ENCODE measurements at regions not wholly inside any gene's neighbourhood (a gene's known extent, or its start where the extent isn't known, plus 50 kb on each side); places are given as distances from the start of the nearest gene placed in this dataset.

- DNase-seq = no peak
Measured at GRCh38 chr14:101363880-101364391, 197.4 kb upstream of the DIO3 start.

DNA sequence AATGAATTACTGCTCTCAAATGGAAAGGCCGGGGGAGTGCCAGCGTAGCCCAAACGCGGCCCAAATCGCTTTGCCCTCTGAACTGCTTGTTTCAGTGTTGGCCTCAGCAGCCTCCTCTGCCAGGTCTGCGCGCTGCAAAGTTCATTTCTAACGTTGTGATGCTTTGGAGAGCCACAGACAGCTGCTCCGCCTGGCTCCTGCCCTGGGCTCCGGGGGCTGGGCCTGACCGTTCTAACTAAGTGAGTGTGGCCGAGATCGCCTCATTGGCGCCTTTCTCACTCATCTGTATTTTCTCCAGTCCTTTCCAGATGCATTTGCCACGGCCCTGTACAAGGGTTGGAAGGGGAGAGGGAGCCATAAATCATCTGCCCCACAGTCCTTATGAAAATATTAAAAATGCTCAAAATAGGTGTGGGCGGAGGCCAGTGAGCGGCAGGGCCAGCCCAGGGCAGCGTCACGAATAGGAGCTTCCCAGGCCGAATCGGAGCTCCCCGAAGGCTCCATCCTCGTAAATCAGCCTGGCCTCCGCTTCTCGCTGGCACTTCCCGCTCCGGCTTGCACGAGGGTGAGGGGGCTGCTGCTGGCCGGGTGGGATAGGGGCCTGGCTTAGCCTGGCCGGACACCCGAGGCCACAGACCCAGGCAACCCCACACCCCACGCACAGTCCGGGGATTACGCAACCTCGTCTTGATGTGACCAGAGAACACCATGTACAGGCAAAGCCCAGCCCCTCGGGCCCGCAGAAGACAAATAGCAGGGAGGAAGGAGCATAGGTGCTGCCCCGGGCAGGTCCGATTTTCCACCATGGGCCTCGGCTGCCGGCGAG lies 196.6 kb upstream of the DIO3 start:
- no peak for DNase-seq

DNA sequence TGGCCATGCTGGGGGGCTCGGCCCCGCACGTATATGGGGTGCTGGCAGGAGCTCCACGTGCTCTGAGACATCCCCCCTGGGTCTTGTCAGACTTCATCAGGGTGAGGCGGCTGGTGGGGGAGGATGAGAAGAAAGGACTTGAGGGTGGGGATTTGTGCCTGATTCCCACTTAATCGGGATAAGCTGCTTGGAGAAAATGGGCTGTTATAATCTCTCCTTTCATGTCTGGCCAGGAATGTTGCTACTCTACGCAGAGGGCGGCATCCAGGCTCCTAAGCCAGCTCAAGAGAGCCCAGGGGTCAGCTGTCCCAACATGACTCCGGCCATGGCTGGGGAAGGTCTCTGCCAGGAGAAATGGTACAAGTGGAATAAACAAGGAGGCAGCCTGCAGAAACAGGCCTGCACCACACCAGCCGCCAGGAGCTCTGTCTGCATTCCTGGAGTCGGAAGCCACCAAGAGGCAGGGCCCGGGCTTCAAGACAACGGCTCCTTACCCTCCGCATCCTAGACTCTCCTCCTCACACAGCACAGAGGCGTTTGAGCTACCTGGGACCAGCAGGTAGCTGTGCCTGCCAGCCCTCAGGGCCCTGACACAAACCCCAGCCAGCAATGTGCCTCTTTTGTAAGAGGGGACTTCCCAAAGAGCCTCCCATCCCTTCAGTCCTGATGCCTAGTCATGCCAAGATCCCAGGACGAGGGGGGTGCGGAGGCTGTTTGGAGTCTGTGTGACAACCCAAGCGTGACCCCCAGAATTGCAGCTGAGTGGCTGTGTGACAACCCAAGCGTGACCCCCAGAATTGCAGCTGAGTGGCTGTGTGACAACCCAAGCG lies 195.8 kb upstream of the DIO3 start:
- no peak for DNase-seq

GRCh38 chr14:101367421-101368261 lies 193.7 kb upstream of the DIO3 start:
- DNase-seq = no peak

DNA sequence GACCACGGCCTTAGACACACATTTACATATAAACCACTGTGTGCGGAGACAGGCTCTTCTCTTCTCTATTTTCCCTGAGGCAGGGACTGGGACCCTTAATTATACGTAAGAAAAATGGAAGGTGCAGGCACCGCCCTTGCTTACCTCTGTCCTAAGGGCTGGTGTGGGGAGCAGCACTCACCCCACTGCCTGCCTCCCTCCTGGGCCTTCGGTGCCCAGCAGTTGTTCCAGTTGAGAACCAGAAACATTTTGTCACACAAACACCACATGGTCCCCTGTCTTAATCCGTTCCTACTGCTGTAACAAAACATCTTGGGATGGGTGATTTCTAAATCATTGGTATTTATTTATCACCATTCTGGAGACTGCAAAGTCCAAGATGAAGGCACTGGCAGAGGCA lies 192.7 kb upstream of the DIO3 start:
- DNase-seq = no peak

- DNase-seq = no peak
Measured at GRCh38 chr14:101369194-101369915, 191.9 kb upstream of the DIO3 start.

- no peak for DNase-seq
Measured at GRCh38 chr14:101369916-101370592, 191.2 kb upstream of the DIO3 start.

DNA sequence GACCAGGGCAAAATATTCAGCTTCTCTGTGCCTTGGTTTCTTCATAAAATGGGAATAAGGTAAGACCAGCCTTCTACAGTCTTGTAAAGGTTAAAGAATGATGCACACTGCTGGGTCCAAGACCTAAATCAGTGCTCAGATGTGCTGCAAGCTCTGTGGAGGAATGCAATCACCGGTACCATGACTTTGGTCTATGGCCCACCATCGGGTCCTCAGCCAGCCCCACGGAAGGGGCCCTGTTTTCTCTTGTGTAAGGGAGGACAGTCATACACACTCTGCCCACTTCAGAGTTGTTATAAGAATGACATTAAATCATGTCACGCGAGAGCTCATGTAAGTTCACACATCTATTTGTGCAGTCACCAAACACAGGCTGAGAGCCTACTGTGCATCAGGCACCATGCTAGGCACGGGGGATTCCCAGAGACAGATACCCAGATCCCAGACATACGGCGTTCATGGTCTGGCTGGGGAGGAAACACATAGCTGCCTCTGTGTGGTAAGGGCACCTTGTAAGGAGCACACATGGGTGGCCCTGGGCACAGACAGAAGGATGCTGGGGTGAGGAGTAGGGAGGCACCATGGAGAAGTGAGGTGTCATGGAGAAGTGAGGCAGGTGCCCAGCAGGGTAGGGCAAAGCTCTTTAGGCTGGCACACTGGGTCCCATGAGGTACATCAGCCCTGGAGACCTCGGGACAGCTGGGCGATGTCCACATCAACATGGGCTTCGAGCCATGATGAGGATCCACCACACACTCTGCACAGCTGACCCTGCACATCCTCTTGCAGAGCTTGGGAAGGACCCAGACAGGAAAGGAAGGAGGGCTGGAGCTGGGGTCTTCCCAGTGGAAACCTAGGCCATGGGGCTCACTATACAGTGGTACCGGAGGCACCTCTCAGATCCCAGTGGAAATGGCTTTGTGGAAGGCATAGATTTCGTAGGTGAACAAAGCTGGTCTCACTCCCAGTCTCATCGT lies 190.4 kb upstream of the DIO3 start:
- no peak for DNase-seq

- DNase-seq = no peak
Measured at GRCh38 chr14:101371799-101372793, 189.2 kb upstream of the DIO3 start.

GRCh38 chr14:101372894-101373620 lies 188.2 kb upstream of the DIO3 start:
- no peak for DNase-seq

DNA sequence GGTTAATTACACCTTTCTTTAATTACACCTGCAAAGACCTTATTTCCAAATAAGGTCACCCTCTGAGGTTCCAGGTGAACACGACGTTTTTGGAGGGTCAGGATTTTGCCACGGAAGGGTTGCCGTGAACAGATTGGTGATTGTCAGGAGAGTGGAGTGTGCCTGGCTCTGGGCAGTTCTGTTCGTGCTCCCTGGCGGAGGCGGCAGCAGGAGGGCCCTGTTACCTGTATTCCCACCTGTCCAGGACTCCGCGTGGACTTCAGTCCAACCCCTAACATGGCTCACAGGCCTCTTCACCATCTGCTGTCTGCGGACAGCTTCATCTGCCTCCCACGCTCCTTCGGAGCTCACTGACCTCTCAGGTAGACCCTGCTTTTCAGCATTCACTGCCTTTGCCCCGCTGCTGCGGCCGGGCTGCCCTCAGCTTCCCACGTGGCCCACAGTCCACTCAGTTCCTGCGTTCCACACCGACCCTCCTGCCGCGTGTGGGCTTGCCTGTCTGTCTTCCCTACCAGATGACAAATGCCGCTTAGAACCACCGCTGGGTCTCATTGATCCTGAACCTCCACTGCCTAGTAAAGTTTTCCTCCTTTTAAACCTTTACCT lies 187.5 kb upstream of the DIO3 start:
- no peak for DNase-seq

DNA sequence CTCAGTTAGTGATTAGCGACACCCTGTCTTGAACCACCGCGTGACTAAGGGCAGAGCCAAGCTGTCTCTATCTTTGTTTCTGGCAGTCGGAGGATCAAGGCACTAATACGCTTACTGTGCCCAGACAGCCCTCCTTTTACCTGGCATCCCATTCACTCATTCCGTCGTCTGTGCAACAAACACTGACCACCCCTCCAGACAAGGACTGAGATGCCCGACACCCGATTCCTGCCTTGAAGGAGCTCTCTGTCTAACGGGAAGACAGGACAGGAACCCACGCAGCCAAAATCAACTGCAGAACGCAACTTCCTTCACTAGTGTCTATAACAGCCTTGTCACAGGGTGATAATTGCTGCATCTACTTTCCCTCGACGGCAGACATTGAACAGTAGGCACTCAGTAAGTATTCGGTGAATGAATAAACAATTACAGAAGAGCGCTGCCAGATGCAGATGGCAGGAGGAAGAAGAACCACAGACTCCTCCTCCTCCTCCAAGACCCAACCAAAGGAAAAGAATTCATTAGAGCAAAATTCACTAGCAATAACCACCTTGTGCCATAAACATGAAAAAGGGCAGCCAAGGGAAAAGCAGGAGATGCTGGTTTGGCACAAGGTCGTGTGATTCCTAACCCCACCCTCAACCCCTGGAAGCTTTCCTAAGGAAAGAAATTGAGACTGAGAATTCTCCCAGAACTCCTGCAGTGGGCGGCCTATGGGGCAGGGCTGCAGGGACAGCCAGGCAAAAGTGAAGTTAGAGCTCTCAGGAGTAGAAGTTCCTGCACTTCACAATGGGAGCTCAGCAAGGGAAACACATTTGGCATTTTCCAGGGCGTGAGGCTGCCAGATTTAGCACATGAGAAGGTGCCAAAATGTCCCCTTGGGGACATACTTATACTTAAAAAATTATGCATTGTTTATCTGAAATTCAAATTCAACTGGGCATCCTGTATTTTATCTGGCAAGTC lies 186.6 kb upstream of the DIO3 start:
- DNase-seq = no peak

GRCh38 chr14:101377069-101377468 lies 184.2 kb upstream of the DIO3 start:
- DNase-seq = no peak

DNA sequence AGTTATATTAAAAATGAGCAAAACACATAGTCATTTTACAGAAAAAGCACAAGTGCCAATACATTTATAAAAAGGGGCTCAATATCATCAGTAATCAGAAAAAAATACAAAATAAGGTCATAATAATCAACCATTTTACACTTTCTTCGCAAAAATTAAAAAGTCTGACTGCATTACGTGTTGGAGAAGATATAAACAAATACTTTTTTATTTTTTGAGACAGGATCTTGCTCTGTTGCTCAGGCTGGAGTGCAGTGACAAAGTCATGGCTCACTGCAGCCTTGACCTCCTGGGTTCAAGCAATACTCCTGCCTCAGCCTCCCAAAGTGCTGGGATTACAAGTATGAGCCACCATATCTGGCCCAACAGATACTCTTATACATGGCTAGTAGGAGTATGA lies 181.5 kb upstream of the DIO3 start:
- no peak for DNase-seq

- DNase-seq = no peak
Measured at GRCh38 chr14:101380512-101380911, 180.8 kb upstream of the DIO3 start.

GRCh38 chr14:101380940-101381339 lies 180.4 kb upstream of the DIO3 start:
- no peak for DNase-seq

All from activated CD4-positive, alpha-beta T cell treated with anti-CD3 and anti-CD28 coated beads, Interleukin-2, amount 50 U/mL, for 1 hour (primary cell).